CD4-positive, alpha-beta T cell (primary cell): ENCODE measurements at regions not wholly inside any gene's neighbourhood (a gene's known extent, or its start where the extent isn't known, plus 50 kb on each side); places are given as distances from the start of the nearest gene placed in this dataset.

Experiments used
- ATAC-seq: fragments of 200-7000 bp; cut with Tn5 transposase; one replicate; pipeline ENCODE4 v1.10.0; 2022; ENCODE audit warnings: mild to moderate bottlenecking; ENCODE audit not compliant: poor library complexity
- CTCF ChIA-PET: fragments of 350-600 bp; sonication (Branson Sonifier 250); formaldehyde crosslinking; loops from one replicate; lab custom pipeline; 2021; ENCODE audit warnings: antibody characterized with exemption, inconsistent platforms; lab: Charles Lee
- POLR2A ChIA-PET: fragments of 350-600 bp; sonication (Branson Sonifier 250); formaldehyde crosslinking; loops from one replicate; lab custom pipeline; 2021; ENCODE audit warnings: antibody characterized with exemption, inconsistent platforms; lab: Charles Lee
- DNase-seq, 14 experiments: peaks; one replicate each; pipeline ENCODE4 v3.0.0-alpha.2; 2013 to 2020; ENCODE audit warnings: mixed read lengths in 2 of 14
- H3K27ac ChIP-seq, 2 donors: one replicate each; pipeline versions ENCODE4 v1.5.1 to v1.7.0; 2013; ENCODE audit warnings: low read length in 2 of 2, low read depth in 1 of 2, mild to moderate bottlenecking in 1 of 2
- H3K27me3 ChIP-seq, 2 experiments: 1 replicate in 1 of 2; 2 replicates in 1 of 2; pipeline versions ENCODE4 v1.6.1 to v1.7.0; 2013; ENCODE audit warnings: low read length in 2 of 2, control low read depth in 1 of 2, mild to moderate bottlenecking in 1 of 2, moderate library complexity in 1 of 2; ENCODE audit not compliant: insufficient read depth in 2 of 2, control insufficient read depth in 1 of 2
- H3K36me3 ChIP-seq: one replicate; pipeline ENCODE4 v1.6.1; 2013; ENCODE audit warnings: low read length, control low read depth; ENCODE audit not compliant: insufficient read depth
- H3K4me1 ChIP-seq: one replicate; pipeline ENCODE4 v1.6.1; 2013; ENCODE audit warnings: low read length, control low read depth; ENCODE audit not compliant: insufficient read depth
- H3K4me3 ChIP-seq: one replicate; pipeline ENCODE4 v1.5.1; 2013; ENCODE audit warnings: mild to moderate bottlenecking, low read length, moderate library complexity
- H3K9me3 ChIP-seq, 2 experiments: 1 replicate in 1 of 2; 2 replicates in 1 of 2; pipeline versions ENCODE4 v1.6.1 to v1.7.0; 2013; ENCODE audit warnings: low read length in 2 of 2, mild to moderate bottlenecking in 2 of 2, control low read depth in 1 of 2, moderate library complexity in 1 of 2; ENCODE audit not compliant: control insufficient read depth in 1 of 2, insufficient read depth in 1 of 2
- H3K27ac Mint-ChIP-seq: one replicate; pipeline ENCODE4 v1.8.0; 2020; ENCODE audit warnings: mixed read lengths
- H3K27me3 Mint-ChIP-seq: one replicate; pipeline ENCODE4 v1.8.0; 2021; ENCODE audit warnings: mixed read lengths
- H3K36me3 Mint-ChIP-seq: one replicate; pipeline ENCODE4 v1.8.0; 2021; ENCODE audit warnings: low read depth, mixed read lengths
- H3K4me1 Mint-ChIP-seq: one replicate; pipeline ENCODE4 v1.8.0; 2021; ENCODE audit warnings: low read depth, mixed read lengths
- H3K4me3 Mint-ChIP-seq: one replicate; pipeline ENCODE4 v1.8.0; 2020; ENCODE audit warnings: mild to moderate bottlenecking, mixed read lengths
- H3K9me3 Mint-ChIP-seq: one replicate; pipeline ENCODE4 v1.8.0; 2020; ENCODE audit warnings: mixed read lengths
- CTCF ChIP-seq: fragments of 200-600 bp; IDR thresholded peaks from one replicate; pipeline ENCODE4 v1.8.0; 2022; ENCODE audit warnings: antibody characterized with exemption, mild to moderate bottlenecking
- intact Hi-C, 2 experiments: fragments of 100-400 bp; cut with DNase I in 1 of 2; cut with micrococcal nuclease in 1 of 2; formaldehyde crosslinking; loops; one replicate each; pipeline versions ENCODE4 v1.15.1 to v1.9.0; 2023 to 2025; cut with DNase I, micrococcal nuclease

DNA sequence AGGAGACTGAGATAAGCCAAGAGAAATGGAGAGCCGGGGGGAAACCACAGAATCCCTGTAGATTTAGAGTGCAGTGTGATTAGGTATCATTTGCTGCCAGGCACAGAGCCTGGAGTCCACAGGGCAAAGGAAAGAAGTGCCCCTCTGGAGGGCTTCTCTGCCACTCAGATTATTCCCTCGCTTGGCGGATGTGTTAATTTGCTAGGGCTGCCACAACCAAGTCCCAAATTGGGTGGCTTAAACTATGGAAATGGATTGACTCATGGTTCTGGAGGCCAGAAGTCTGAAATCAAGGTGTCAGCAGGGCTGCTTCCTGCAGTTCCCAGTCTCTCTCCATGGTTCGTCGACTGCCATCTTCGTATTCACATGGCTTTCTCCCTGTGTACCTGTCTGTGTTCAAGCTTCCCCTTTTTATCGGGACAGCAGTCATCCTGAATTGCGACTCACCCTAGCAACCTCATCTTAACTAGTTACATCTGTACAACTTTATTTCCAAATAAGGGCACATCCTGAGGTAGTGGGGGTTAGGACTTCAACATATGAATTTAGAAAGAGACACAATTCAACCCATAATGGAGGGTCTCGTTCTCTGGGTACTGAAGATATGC is 122.2 kb downstream of the ANKRD60 start:
- Mint-ChIP-seq H3K4me1 (no peaks in the 10 kb centered on the region), H3K27me3 (peaks cover 46% of the 10 kb centered on the region), H3K36me3 (no peaks in the 10 kb centered on the region), H3K9me3 (peaks cover 4% of the 10 kb centered on the region), H3K4me3 (no peak overlapping the region), H3K27ac (no peak overlapping the region)
- no peak for TF ChIP-seq CTCF
- Histone ChIP-seq H3K9me3 (peaks cover 8 to 10% of the 10 kb centered on the region in 2 experiments), H3K4me1 (no peaks in the 10 kb centered on the region), H3K4me3 (no peak overlapping the region), H3K36me3 (no peaks in the 10 kb centered on the region), H3K27ac (no peak overlapping the region), H3K27me3 (peaks cover 0 to 8% of the 10 kb centered on the region in 2 experiments)
- ATAC-seq = no peak
- ChIA-PET CTCF (no interaction called here), POLR2A (no interaction called here)
- intact Hi-C loops = no loop called here
- DNase-seq = no peak

DNA sequence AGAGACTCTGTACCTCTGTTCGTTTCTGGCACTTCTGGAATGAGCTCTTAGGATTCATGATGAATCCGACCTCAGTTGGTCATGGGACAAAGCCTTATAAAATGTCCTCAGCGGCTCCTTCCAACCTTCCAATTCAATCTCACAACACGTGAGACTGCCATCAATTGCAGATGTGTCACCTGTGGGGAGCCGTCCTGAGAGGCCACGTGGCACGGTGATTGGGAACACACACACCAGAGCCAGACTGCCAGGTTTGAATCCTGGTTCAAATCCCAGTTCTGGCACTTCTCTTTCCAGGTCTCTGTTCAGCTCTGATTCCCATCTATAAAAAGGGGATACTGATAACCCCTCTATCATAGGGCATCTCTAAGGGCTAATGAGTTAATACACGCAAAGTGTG is 124.5 kb downstream of the ANKRD60 start:
- ATAC-seq (no peak), DNase-seq (no peak)
- intact Hi-C loops = no loop called here
- H3K27ac ChIP-seq = no peak overlapping the region
- H3K4me3 Mint-ChIP-seq = no peak overlapping the region
- no peaks in the 10 kb centered on the region for H3K9me3 ChIP-seq
- POLR2A ChIA-PET = no interaction called here
- H3K27ac Mint-ChIP-seq = no peak overlapping the region
- CTCF ChIA-PET = no interaction called here
- H3K36me3 Mint-ChIP-seq = no peaks in the 10 kb centered on the region
- no peak for TF ChIP-seq CTCF
- no peak overlapping the region for H3K4me3 ChIP-seq
- H3K9me3 Mint-ChIP-seq = no peaks in the 10 kb centered on the region
- peaks cover 43% of the 10 kb centered on the region for H3K27me3 Mint-ChIP-seq
- H3K4me1 Mint-ChIP-seq = no peaks in the 10 kb centered on the region
- no peaks in the 10 kb centered on the region for H3K36me3 ChIP-seq
- H3K27me3 ChIP-seq = peaks cover 0 to 8% of the 10 kb centered on the region in 2 experiments
- H3K4me1 ChIP-seq = no peaks in the 10 kb centered on the region

- no peak for DNase-seq
- Histone ChIP-seq H3K4me1 (no peaks in the 10 kb centered on the region), H3K27ac (no peak overlapping the region), H3K4me3 (no peak overlapping the region), H3K27me3 (peaks cover 0 to 8% of the 10 kb centered on the region in 2 experiments), H3K9me3 (no peaks in the 10 kb centered on the region), H3K36me3 (no peaks in the 10 kb centered on the region)
- ATAC-seq = no peak
- POLR2A ChIA-PET = no interaction called here
- no peak for TF ChIP-seq CTCF
- Mint-ChIP-seq H3K36me3 (no peaks in the 10 kb centered on the region), H3K4me1 (no peaks in the 10 kb centered on the region), H3K9me3 (no peaks in the 10 kb centered on the region), H3K27me3 (peaks cover 43% of the 10 kb centered on the region), H3K4me3 (no peak overlapping the region), H3K27ac (no peak overlapping the region)
- CTCF ChIA-PET = no interaction called here
- intact Hi-C loops = no loop called here
Measured at GRCh38 chr20:58103517-58103904, 124.9 kb downstream of the ANKRD60 start.
